GM23248 (cell line): ENCODE measurements at regions not wholly inside any gene's neighbourhood (a gene's known extent, or its start where the extent isn't known, plus 50 kb on each side); places are given as distances from the start of the nearest gene placed in this dataset.

Experiments used
- DNase-seq: peaks from one replicate; pipeline ENCODE4 v3.0.0-alpha.2; 2015
- H2AFZ ChIP-seq: fragments of 200-600 bp; sonication (generic); 2 replicates; pipeline ENCODE4 v1.6.1; 2016; ENCODE audit warnings: antibody characterized with exemption
- H3F3A ChIP-seq: fragments of 200-600 bp; sonication (generic); 2 replicates; pipeline ENCODE4 v1.6.1; 2016; ENCODE audit warnings: mild to moderate bottlenecking, antibody characterized with exemption, mixed run types; ENCODE audit not compliant: insufficient read depth
- H3K27ac ChIP-seq: fragments of 200-600 bp; sonication (generic); 2 replicates; pipeline ENCODE4 v1.5.1; 2016; ENCODE audit warnings: mild to moderate bottlenecking
- H3K27me3 ChIP-seq: fragments of 200-600 bp; sonication (generic); replicated peaks from 2 replicates; pipeline ENCODE4 v1.6.1; 2016; ENCODE audit warnings: mild to moderate bottlenecking; ENCODE audit not compliant: insufficient read depth
- H3K36me3 ChIP-seq: fragments of 200-600 bp; sonication (generic); 2 replicates; pipeline ENCODE4 v1.6.1; 2016; ENCODE audit warnings: low read depth, mild to moderate bottlenecking
- H3K4me1 ChIP-seq: fragments of 200-600 bp; sonication (generic); 2 replicates; pipeline ENCODE4 v1.6.1; 2016; ENCODE audit warnings: mild to moderate bottlenecking; ENCODE audit not compliant: insufficient read depth
- H3K4me2 ChIP-seq: fragments of 200-600 bp; sonication (generic); one replicate; pipeline ENCODE4 v1.6.1; 2016; ENCODE audit warnings: mild to moderate bottlenecking; ENCODE audit not compliant: unreplicated experiment
- H3K4me3 ChIP-seq: fragments of 200-600 bp; sonication (generic); 2 replicates; pipeline ENCODE4 v1.5.1; 2016; ENCODE audit warnings: mild to moderate bottlenecking
- H3K79me2 ChIP-seq: fragments of 200-600 bp; sonication (generic); 2 replicates; pipeline ENCODE4 v1.6.1; 2016; ENCODE audit warnings: mild to moderate bottlenecking; ENCODE audit not compliant: insufficient read depth
- H3K9ac ChIP-seq: fragments of 200-600 bp; sonication (generic); 2 replicates; pipeline ENCODE4 v1.6.1; 2016; ENCODE audit warnings: mild to moderate bottlenecking
- H3K9me2 ChIP-seq: fragments of 200-600 bp; sonication (generic); 2 replicates; pipeline ENCODE4 v1.6.1; 2016; ENCODE audit warnings: mixed run types, mild to moderate bottlenecking, moderate library complexity; ENCODE audit not compliant: insufficient read depth
- H3K9me3 ChIP-seq: fragments of 200-600 bp; sonication (generic); one replicate; pipeline ENCODE4 v1.6.1; 2017; ENCODE audit warnings: low read depth
- H4K20me1 ChIP-seq: fragments of 200-600 bp; sonication (generic); 2 replicates; pipeline ENCODE4 v1.6.0; 2016; ENCODE audit not compliant: insufficient read depth
- EZH2 ChIP-seq: fragments of 200-600 bp; sonication (generic); IDR thresholded peaks from 2 replicates; pipeline ENCODE4 v1.6.1; 2018; ENCODE audit warnings: antibody characterized with exemption, mild to moderate bottlenecking; ENCODE audit not compliant: insufficient read depth, poor library complexity, severe bottlenecking
- EZH2phosphoT487 ChIP-seq: fragments of 200-600 bp; sonication (generic); IDR thresholded peaks from 2 replicates; pipeline ENCODE4 v1.6.1; 2018; ENCODE audit warnings: antibody characterized with exemption, moderate library complexity, mild to moderate bottlenecking, low read depth; ENCODE audit not compliant: insufficient read depth
- WGBS, 2 experiments: methylation state at CpG; one replicate each; pipeline ENCODE4 v1.1.6; 2015 to 2017; ENCODE audit warnings: low lambda C conversion rate in 2 of 2, low coverage in 1 of 2; ENCODE audit errors: missing lambda C conversion rate in 2 of 2; 5-methylcytosine and 5-hydroxymethylcytosine counted together
- in situ Hi-C: fragments of 300-500 bp; cut with MboI; formaldehyde crosslinking; loops from 2 replicates; pipeline ENCODE4 v1.15.0; 2020

GRCh38 chr11:104792861-104793260 lies 105.4 kb downstream of the CASP12 start:
- Histone ChIP-seq H3K27me3 (no peaks in the 10 kb centered on the region), H3K9ac (no peak overlapping the region), H3K9me2 (no peaks in the 10 kb centered on the region), H3K4me2 (no peak overlapping the region), H3K27ac (no peak overlapping the region), H3K79me2 (no peaks in the 10 kb centered on the region), H3F3A (no peaks in the 10 kb centered on the region), H3K9me3 (no peaks in the 10 kb centered on the region), H3K36me3 (no peaks in the 10 kb centered on the region), H3K4me3 (no peak overlapping the region), H4K20me1 (no peaks in the 10 kb centered on the region), H3K4me1 (no peaks in the 10 kb centered on the region), H2AFZ (no peak overlapping the region)
- TF ChIP-seq EZH2phosphoT487: no peak
- TF ChIP-seq EZH2: no peak
- no peak for DNase-seq
- in situ Hi-C loops: no loop called here
- 44 to 46% methylated on average over 2 of the region's 2 CpGs for WGBS, 2 experiments

GRCh38 chr11:104791896-104792295 lies 106.4 kb downstream of the CASP12 start:
- H3F3A ChIP-seq: no peaks in the 10 kb centered on the region
- no peak overlapping the region for H3K27ac ChIP-seq
- no peaks in the 10 kb centered on the region for H3K9me3 ChIP-seq
- WGBS, 2 experiments: 92 to 95% methylated on average over 2 of the region's 2 CpGs
- in situ Hi-C loops: no loop called here
- no peak overlapping the region for H3K4me3 ChIP-seq
- TF ChIP-seq EZH2 (no peak), EZH2phosphoT487 (no peak)
- no peaks in the 10 kb centered on the region for H3K27me3 ChIP-seq
- H3K79me2 ChIP-seq: no peaks in the 10 kb centered on the region
- H3K9ac ChIP-seq: no peak overlapping the region
- DNase-seq: no peak
- no peaks in the 10 kb centered on the region for H4K20me1 ChIP-seq
- H2AFZ ChIP-seq: no peak overlapping the region
- H3K4me2 ChIP-seq: no peak overlapping the region
- no peaks in the 10 kb centered on the region for H3K36me3 ChIP-seq
- H3K9me2 ChIP-seq: no peaks in the 10 kb centered on the region
- H3K4me1 ChIP-seq: no peaks in the 10 kb centered on the region

GRCh38 chr11:104784684-104785460 lies 113.4 kb downstream of the CASP12 start:
- WGBS, 2 experiments: 67 to 72% methylated on average over 4 of the region's 4 CpGs
- no peak overlapping the region for H3K9ac ChIP-seq
- no peak overlapping the region for H3K27ac ChIP-seq
- DNase-seq: peak; percentile 1
- no peaks in the 10 kb centered on the region for H3K36me3 ChIP-seq
- H3K4me3 ChIP-seq: no peak overlapping the region
- in situ Hi-C loops: no loop called here
- H2AFZ ChIP-seq: no peak overlapping the region
- no peak overlapping the region for H3K4me2 ChIP-seq
- H3F3A ChIP-seq: no peaks in the 10 kb centered on the region
- no peaks in the 10 kb centered on the region for H3K9me3 ChIP-seq
- no peaks in the 10 kb centered on the region for H3K79me2 ChIP-seq
- no peaks in the 10 kb centered on the region for H3K4me1 ChIP-seq
- H3K9me2 ChIP-seq: no peaks in the 10 kb centered on the region
- H3K27me3 ChIP-seq: no peaks in the 10 kb centered on the region; the same call in 1 of the 2 replicates
- H4K20me1 ChIP-seq: no peaks in the 10 kb centered on the region
- TF ChIP-seq EZH2: no peak
- TF ChIP-seq EZH2phosphoT487: no peak

- Histone ChIP-seq H3K9me2 (no peaks in the 10 kb centered on the region), H3K36me3 (no peaks in the 10 kb centered on the region), H4K20me1 (no peaks in the 10 kb centered on the region), H3K27ac (no peak overlapping the region), H3K27me3 (no peaks in the 10 kb centered on the region; the same call in 1 of the 2 replicates), H3K4me1 (no peaks in the 10 kb centered on the region), H3K4me2 (no peak overlapping the region), H3K4me3 (no peak overlapping the region), H2AFZ (no peak overlapping the region), H3K9ac (no peak overlapping the region), H3K9me3 (no peaks in the 10 kb centered on the region), H3F3A (no peaks in the 10 kb centered on the region), H3K79me2 (no peaks in the 10 kb centered on the region)
- no peak for TF ChIP-seq EZH2
- no peak for TF ChIP-seq EZH2phosphoT487
- WGBS, 2 experiments: 78 to 82% methylated on average over 2 of the region's 2 CpGs
- no peak for DNase-seq
- in situ Hi-C loops: no loop called here
Observed at GRCh38 chr11:104783241-104783640, 115.0 kb downstream of the CASP12 start.

GRCh38 chr11:104782377-104782754 lies 115.9 kb downstream of the CASP12 start:
- Histone ChIP-seq H3K9me3 (no peaks in the 10 kb centered on the region), H2AFZ (no peak overlapping the region), H3K79me2 (no peaks in the 10 kb centered on the region), H3F3A (no peaks in the 10 kb centered on the region), H3K27me3 (no peaks in the 10 kb centered on the region; the same call in 1 of the 2 replicates), H3K36me3 (no peaks in the 10 kb centered on the region), H3K4me1 (no peaks in the 10 kb centered on the region), H4K20me1 (no peaks in the 10 kb centered on the region), H3K4me3 (no peak overlapping the region), H3K9ac (no peak overlapping the region), H3K27ac (no peak overlapping the region), H3K4me2 (no peak overlapping the region), H3K9me2 (no peaks in the 10 kb centered on the region)
- in situ Hi-C loops: no loop called here
- TF ChIP-seq EZH2phosphoT487 (no peak), EZH2 (no peak)
- WGBS, 2 experiments: 77 to 90% methylated on average over 1 of the region's 1 CpG
- peak; percentile 3 for DNase-seq
